ENCODE measurements at regions not wholly inside any gene's neighbourhood (a gene's known extent, or its start where the extent isn't known, plus 50 kb on each side); places are given as distances from the start of the nearest gene placed in this dataset.

GRCh38 chr21:39120876-39121599, 62.2 kb downstream of the PSMG1 start:
- TF ChIP-seq, protein P1, sequence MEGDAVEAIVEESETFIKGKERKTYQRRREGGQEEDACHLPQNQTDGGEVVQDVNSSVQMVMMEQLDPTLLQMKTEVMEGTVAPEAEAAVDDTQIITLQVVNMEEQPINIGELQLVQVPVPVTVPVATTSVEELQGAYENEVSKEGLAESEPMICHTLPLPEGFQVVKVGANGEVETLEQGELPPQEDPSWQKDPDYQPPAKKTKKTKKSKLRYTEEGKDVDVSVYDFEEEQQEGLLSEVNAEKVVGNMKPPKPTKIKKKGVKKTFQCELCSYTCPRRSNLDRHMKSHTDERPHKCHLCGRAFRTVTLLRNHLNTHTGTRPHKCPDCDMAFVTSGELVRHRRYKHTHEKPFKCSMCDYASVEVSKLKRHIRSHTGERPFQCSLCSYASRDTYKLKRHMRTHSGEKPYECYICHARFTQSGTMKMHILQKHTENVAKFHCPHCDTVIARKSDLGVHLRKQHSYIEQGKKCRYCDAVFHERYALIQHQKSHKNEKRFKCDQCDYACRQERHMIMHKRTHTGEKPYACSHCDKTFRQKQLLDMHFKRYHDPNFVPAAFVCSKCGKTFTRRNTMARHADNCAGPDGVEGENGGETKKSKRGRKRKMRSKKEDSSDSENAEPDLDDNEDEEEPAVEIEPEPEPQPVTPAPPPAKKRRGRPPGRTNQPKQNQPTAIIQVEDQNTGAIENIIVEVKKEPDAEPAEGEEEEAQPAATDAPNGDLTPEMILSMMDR (IDR thresholded peaks at IDR 0.05; ENCODE audit: low read depth, low read length): no peak
- TF ChIP-seq POLR2A (IDR thresholded peaks at IDR 0.05; ENCODE audit: extremely low read depth, insufficient read length) (no peak), MYC (IDR thresholded peaks at IDR 0.05; ENCODE audit: low read depth, low read length) (no peak)
- TF ChIP-seq, protein P2, sequence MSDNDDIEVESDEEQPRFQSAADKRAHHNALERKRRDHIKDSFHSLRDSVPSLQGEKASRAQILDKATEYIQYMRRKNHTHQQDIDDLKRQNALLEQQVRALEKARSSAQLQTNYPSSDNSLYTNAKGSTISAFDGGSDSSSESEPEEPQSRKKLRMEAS (IDR thresholded peaks at IDR 0.05; ENCODE audit: low read depth, low read length): no peak
